ENCODE measurements at regions not wholly inside any gene's neighbourhood (a gene's known extent, or its start where the extent isn't known, plus 50 kb on each side); places are given as distances from the start of the nearest gene placed in this dataset.
"Not testable (repeated sequence)": the region's sequence is repeated elsewhere in the genome, so short reads cannot be mapped to it uniquely, and the experiment has no call there.

DNA sequence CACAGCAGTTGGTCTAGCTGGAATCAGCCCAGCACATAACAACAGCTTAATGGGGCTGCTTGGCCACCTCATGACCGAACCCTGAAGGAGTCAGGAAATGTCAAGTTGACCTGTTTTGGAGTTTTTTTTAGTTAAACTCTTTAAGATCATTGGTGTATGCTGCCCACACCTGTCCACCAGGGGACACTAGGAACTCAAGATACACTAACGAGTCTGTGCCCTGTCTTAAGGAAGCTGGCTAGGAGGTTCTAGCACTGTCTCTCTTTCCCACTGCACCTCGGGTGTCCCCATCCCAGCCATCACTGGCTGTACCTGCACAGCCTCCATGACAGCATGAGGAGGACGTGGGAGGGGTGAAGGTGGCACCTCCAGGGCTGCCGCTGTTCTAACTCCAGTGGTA lies 364.9 kb upstream of the SOX1 start:
- not testable (repeated sequence) for H3K36me3 ChIP-seq (ENCODE audit: control insufficient read depth, low read depth, low read length); H3K9ac ChIP-seq (ENCODE audit: low read length); H3K4me1 ChIP-seq (ENCODE audit: control insufficient read depth, low read depth, low read length); H3K9me3 ChIP-seq (ENCODE audit: control insufficient read depth, low read depth, low read length); H3K27ac ChIP-seq (ENCODE audit: low read length); H3K27me3 ChIP-seq (ENCODE audit: control insufficient read depth, insufficient read depth, low read length); H3K4me3 ChIP-seq (ENCODE audit: low read length)
